SK-N-MC (cell line): ENCODE measurements at regions not wholly inside any gene's neighbourhood (a gene's known extent, or its start where the extent isn't known, plus 50 kb on each side); places are given as distances from the start of the nearest gene placed in this dataset.

Experiments
- EZH2 ChIP-seq: fragments of 200-600 bp; sonication (generic); IDR thresholded peaks from one replicate; pipeline ENCODE4 v1.6.1; 2017; ENCODE audit warnings: antibody characterized with exemption
- FOXP2 ChIP-seq: optimal IDR thresholded peaks from 2 replicates; pipeline ENCODE3; 2011; ENCODE audit warnings: mild to moderate bottlenecking, moderate library complexity; ENCODE audit not compliant: insufficient read depth; ENCODE audit errors: extremely low read length, control extremely low read depth
- POLR2AphosphoS5 ChIP-seq: IDR thresholded peaks from 2 replicates; pipeline ENCODE4 v1.6.1; 2012; ENCODE audit warnings: mild to moderate bottlenecking, low read depth, low read length, borderline replicate concordance

GRCh38 chr18:79597176-79597830, 82.3 kb upstream of the CTDP1 start:
- no peak for TF ChIP-seq POLR2AphosphoS5
- TF ChIP-seq EZH2: no peak
- TF ChIP-seq FOXP2: no peak
